SK-N-SH (cell line): ENCODE measurements at regions not wholly inside any gene's neighbourhood (a gene's known extent, or its start where the extent isn't known, plus 50 kb on each side); places are given as distances from the start of the nearest gene placed in this dataset.

Source experiments
- FOSL2 ChIP-seq: IDR thresholded peaks from 2 replicates; pipeline ENCODE4 v1.4.0; 2012; ENCODE audit warnings: low read depth, mild to moderate bottlenecking, moderate library complexity, borderline replicate concordance
- JUND ChIP-seq: IDR thresholded peaks from 2 replicates; pipeline ENCODE4 v1.4.0; 2012
- MXI1 ChIP-seq: IDR thresholded peaks from 2 replicates; pipeline ENCODE4 v1.6.1; 2012; ENCODE audit warnings: mild to moderate bottlenecking, low read depth, low read length, improper control_type of control experiment
- NFIC ChIP-seq: IDR thresholded peaks from 2 replicates; pipeline ENCODE4 v1.4.0; 2012; ENCODE audit warnings: borderline replicate concordance
- RFX5 ChIP-seq: IDR thresholded peaks from 2 replicates; pipeline ENCODE4 v1.6.1; 2012; ENCODE audit warnings: mild to moderate bottlenecking, improper control_type of control experiment, low read length
- SIN3A ChIP-seq: IDR thresholded peaks from 2 replicates; pipeline ENCODE4 v1.6.1; 2012; ENCODE audit warnings: low read depth, mild to moderate bottlenecking, low read length, moderate library complexity, borderline replicate concordance
- TAF1 ChIP-seq: IDR thresholded peaks from 2 replicates; pipeline ENCODE4 v1.6.1; 2012; ENCODE audit warnings: low read depth, mild to moderate bottlenecking, low read length, moderate library complexity, borderline replicate concordance
- TF ChIP-seq, protein P1 (sequence below): fragments of 200-600 bp; sonication (generic); IDR thresholded peaks from 2 replicates; pipeline ENCODE4 v1.6.1; 2017; ENCODE audit warnings: antibody characterized with exemption, mild to moderate bottlenecking, moderate library complexity

DNA sequence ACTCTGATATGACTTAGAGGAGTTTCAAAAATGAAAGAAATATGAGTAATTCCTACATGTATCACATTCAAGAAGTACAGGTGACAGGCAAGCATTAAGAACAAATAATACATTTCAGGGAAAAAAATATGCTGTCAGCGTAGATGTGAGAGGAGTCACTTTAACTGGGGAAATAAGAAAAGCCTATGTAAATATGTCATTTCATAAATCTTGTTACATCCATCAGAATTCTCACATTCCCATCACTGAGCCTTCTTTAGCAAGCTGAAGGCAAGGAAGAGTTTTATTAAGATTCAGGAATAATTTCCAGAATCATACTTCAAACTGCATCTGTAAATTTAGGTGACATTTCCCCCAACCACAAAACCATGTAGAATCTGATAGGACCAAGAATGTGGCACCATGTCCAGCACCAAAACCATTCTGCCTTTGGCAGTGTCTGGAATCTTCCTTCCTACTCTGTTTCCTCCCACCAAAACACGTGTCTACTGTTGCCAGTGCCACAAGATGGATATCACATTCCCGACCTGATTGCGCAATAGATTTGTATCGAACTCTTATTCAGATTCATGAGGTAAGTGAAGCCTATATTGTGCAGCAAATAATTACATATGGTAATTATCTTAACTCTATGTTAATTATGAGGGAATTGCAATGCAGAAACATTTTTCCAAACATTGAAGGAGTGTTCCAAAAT is 690.9 kb downstream of the ISL1 start:
- TF ChIP-seq, protein P1, sequence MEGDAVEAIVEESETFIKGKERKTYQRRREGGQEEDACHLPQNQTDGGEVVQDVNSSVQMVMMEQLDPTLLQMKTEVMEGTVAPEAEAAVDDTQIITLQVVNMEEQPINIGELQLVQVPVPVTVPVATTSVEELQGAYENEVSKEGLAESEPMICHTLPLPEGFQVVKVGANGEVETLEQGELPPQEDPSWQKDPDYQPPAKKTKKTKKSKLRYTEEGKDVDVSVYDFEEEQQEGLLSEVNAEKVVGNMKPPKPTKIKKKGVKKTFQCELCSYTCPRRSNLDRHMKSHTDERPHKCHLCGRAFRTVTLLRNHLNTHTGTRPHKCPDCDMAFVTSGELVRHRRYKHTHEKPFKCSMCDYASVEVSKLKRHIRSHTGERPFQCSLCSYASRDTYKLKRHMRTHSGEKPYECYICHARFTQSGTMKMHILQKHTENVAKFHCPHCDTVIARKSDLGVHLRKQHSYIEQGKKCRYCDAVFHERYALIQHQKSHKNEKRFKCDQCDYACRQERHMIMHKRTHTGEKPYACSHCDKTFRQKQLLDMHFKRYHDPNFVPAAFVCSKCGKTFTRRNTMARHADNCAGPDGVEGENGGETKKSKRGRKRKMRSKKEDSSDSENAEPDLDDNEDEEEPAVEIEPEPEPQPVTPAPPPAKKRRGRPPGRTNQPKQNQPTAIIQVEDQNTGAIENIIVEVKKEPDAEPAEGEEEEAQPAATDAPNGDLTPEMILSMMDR = no peak
- TF ChIP-seq TAF1 (no peak), FOSL2 (no peak), MXI1 (no peak), RFX5 (no peak), NFIC (no peak), JUND (no peak), SIN3A (no peak)
